NCI-H345 treated with DMSO at 0.1 percent for 48 hours (cell line): ENCODE measurements at regions not wholly inside any gene's neighbourhood (a gene's known extent, or its start where the extent isn't known, plus 50 kb on each side); places are given as distances from the start of the nearest gene placed in this dataset.
"Not testable (repeated sequence)": the region's sequence is repeated elsewhere in the genome, so short reads cannot be mapped to it uniquely, and the experiment has no call there.

ENCODE experiments used
- DNase-seq: peaks from one replicate; lab custom pipeline; 2025; ENCODE audit not compliant: unreplicated experiment; lab: John Stamatoyannopoulos, UW

GRCh38 chr6:26232306-26232939, 132.6 kb upstream of the BTN3A2 start:
- DNase-seq: no peak

- DNase-seq: no peak
These were observed 131.9 kb upstream of the BTN3A2 start for GRCh38 chr6:26232940-26233648.

GRCh38 chr6:26233649-26234420, 131.2 kb upstream of the BTN3A2 start:
- DNase-seq: no peak

GRCh38 chr6:26234421-26235301, 130.3 kb upstream of the BTN3A2 start:
- peak; percentile 23 for DNase-seq

GRCh38 chr6:26235302-26235670, 129.7 kb upstream of the BTN3A2 start:
- peak; percentile 24 for DNase-seq

GRCh38 chr6:26239415-26239814, 125.6 kb upstream of the BTN3A2 start:
- DNase-seq: not testable (repeated sequence)

- no peak for DNase-seq
These were observed 124.6 kb upstream of the BTN3A2 start for GRCh38 chr6:26240157-26241032.

- no peak for DNase-seq
These were observed 123.7 kb upstream of the BTN3A2 start for GRCh38 chr6:26241033-26241895.

GRCh38 chr6:26243132-26243531, 121.9 kb upstream of the BTN3A2 start:
- no peak for DNase-seq

GRCh38 chr6:26243752-26244151, 121.2 kb upstream of the BTN3A2 start:
- no peak for DNase-seq

GRCh38 chr6:26246058-26246457, 118.9 kb upstream of the BTN3A2 start:
- DNase-seq: no peak

GRCh38 chr6:26246553-26246952, 118.4 kb upstream of the BTN3A2 start:
- no peak for DNase-seq

GRCh38 chr6:26249707-26249956, 115.4 kb upstream of the BTN3A2 start:
- peak; percentile 71 for DNase-seq

- DNase-seq: peak; percentile 77
These were observed 114.9 kb upstream of the BTN3A2 start for GRCh38 chr6:26249957-26250697.

- DNase-seq: peak; percentile 95
These were observed 114.3 kb upstream of the BTN3A2 start for GRCh38 chr6:26250698-26251044.

- peak; percentile 84 for DNase-seq
These were observed 113.5 kb upstream of the BTN3A2 start for GRCh38 chr6:26251354-26252076.

- no peak for DNase-seq
These were observed 112.9 kb upstream of the BTN3A2 start for GRCh38 chr6:26252077-26252472.

GRCh38 chr6:26254724-26255123, 110.3 kb upstream of the BTN3A2 start:
- no peak for DNase-seq
